ENCODE measurements at regions not wholly inside any gene's neighbourhood (a gene's known extent, or its start where the extent isn't known, plus 50 kb on each side); places are given as distances from the start of the nearest gene placed in this dataset.
"Not testable (repeated sequence)": the region's sequence is repeated elsewhere in the genome, so short reads cannot be mapped to it uniquely, and the experiment has no call there.

DNA sequence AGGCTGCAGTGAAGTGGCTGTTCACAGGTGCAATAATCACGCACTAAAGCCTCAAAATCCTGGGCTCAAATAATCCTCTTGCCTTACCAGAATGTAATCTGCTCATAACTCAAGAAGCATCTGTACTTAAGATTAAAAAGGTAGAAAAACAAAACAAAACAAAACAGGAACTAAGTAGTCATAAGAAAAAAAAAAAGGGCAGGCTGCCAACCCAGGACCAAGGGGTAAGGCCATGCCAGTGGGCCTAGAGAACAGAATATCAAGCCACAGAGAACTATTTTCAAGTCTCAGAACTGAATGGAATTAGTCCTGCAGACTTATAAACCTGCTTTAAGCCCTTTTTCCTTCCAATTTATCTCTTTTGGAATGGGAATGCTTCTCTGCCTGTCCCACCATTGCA, 64.8 kb upstream of the TBC1D3K start:
- no peak for ATAC-seq

GRCh38 chr17:37858391-37858790, 65.8 kb upstream of the TBC1D3K start:
- not testable (repeated sequence) for ATAC-seq

DNA sequence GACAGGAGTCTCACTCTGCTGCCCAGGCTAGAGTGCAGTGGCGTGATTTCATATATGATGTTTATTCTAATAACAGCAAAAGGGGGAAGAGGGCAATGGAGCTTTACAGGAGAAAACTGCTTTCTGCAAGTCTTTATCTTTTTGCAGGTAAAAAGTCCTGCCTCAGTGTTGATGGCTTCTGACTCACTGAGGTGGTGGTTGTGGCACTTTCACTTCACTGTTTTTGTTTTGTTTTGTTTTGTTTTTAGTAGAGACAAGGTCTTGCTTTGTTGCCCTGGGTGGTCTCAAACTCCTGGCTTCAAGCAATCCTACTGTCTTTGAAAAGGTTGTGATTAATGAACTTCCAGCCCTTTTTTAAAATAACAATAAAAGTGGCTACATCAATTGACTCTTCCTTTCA, 68.0 kb upstream of the TBC1D3K start:
- no peak for ATAC-seq

DNA sequence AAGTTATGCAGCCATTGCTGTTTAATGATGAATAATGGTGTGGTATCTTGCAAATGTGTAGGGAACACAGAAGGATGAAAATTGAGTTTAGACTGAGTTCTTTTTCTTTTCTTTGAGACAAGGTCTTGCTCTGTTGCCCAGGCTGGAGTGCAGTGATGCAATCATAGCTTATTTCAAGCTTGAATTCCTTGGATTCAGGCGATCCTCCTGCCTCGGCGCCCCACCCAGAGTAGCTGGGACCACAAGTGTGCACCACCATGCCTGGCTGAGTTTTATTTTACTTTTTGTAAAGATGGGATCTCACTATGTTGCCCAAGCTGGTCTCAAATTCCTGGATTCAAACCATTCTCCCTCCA, 74.6 kb upstream of the TBC1D3K start:
- no peak for ATAC-seq

- peak; percentile 85 to 86 for ATAC-seq
These were observed 75.3 kb upstream of the TBC1D3K start for GRCh38 chr17:37848690-37849616.

DNA sequence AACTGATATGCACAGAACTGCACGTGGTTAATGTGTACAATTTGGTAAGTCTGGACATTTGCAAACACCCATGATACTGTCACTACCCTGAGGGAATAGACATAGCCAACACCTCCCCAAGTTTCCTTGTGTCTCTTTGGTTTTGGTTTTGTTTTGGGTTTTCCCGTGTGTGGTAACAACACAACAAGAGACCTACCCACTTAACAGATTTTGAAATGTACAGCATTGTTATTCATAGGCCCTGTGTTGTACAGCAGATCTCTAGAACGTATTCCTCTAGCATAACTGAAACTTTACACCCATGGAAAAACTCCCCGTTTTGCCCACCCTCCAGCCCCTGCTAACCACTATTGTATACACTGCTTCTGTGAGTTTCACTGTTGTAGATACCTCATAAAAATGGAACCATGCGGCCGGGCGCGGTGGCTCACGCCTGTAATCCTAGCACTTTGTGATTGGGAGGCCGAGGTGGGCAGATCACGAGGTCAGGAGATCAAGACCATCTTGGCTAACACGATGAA, 76.3 kb upstream of the TBC1D3K start:
- no peak for ATAC-seq

DNA sequence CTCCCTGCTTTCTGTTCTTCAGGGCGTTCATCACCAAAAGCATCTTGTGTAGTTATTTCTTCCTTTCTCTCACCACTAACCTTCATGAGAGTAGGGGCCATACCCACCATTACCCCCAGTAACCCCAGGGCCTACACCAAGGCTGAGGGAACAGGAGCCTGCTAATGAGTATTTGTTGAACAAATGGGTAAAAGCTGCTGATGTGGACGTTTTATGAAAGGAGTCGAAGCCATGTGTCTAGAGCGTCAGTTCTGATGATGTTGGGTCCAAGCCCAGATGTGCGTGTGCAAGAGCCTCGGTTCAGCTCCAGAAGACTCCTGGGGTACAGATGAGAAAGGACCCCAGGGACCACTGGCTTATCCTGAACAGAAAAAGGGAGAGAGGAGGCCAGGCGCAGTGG, 77.1 kb upstream of the TBC1D3K start:
- ATAC-seq: no peak

DNA sequence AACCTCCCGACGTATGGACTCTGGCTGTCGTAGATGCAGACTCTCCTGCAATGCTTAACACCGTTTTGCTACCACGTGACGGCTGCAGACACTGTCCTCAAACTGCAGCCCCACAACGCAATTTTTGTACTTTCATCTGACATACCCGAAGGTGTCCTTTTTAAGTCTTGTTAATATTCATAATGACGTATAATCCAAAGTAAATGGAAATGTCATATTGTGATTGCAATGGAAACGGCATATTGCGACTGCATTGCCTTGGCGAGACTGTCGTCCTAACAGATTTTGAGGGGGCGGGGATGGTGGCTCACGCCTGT, 79.3 kb upstream of the TBC1D3K start:
- no peak for ATAC-seq

GRCh38 chr17:37844158-37844976, 79.8 kb upstream of the TBC1D3K start:
- ATAC-seq: peak; percentile 55 to 67

DNA sequence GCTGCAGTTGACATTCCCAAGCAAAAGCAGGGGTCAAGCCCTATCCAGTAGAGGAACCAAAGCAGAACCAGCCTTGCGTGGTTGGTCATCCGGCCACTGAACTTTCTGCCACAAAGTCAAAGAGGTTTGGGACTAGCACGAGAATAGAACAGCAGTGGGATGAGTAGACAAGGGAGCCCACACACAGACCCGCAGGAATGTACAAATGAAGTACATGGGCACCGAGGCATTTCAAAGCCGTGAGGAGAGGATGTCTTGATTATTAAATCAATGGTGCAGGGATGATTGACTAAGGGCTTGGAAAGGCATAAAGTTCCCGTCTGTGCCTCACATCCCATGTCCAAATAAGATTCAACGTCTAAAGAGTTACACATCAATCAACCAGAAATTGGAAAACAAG, 81.8 kb upstream of the TBC1D3K start:
- no peak for ATAC-seq

DNA sequence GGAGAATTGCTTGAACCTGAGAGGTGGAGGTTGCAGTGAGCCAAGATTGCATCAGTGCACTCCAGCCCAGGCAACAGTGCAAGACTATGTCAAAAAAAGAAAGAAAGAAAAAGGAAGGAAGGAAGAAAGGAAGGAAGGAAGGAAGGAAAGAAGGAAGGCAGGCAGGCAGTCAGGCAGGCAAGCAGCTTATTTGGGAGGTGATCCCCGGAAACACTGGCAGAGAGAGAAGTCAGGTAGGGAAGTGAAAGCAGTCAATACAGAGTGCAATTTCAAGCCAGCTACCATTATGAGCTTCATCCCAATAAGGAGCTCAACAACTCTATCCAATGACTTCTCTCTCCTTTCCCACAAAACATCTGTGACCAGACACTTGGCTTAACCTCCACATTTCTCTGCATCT, 83.0 kb upstream of the TBC1D3K start:
- no peak for ATAC-seq

DNA sequence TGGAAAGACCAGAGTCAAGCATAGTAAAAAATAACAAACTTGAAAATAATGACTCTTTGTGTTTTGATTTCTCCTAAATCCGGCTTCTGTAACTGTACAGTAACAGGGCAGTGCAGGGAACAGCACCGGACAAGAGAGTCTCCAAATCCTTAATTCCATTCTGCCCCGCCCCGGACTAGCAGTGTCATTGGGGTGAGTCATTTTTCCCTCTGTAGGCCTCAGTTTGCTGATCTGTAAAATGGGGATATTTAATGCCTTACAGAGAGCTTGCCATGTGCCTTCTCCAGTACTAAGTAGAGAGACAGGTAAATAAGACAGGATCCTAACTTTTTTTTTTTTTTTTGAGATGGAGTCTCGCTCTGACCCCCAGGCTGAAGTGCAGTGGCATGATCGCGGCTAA, 83.6 kb upstream of the TBC1D3K start:
- no peak for ATAC-seq

- ATAC-seq: no peak
These were observed 84.8 kb upstream of the TBC1D3K start for GRCh38 chr17:37839196-37839978.

- no peak for ATAC-seq
These were observed 85.9 kb upstream of the TBC1D3K start for GRCh38 chr17:37838276-37838675.

GRCh38 chr17:37836593-37836992, 87.6 kb upstream of the TBC1D3K start:
- ATAC-seq: no peak

- no peak for ATAC-seq
These were observed 89.3 kb upstream of the HNF1B start for GRCh38 chr17:37834168-37834567.

GRCh38 chr17:37833237-37833859, 88.5 kb upstream of the HNF1B start:
- peak; percentile 36 to 58 for ATAC-seq

DNA sequence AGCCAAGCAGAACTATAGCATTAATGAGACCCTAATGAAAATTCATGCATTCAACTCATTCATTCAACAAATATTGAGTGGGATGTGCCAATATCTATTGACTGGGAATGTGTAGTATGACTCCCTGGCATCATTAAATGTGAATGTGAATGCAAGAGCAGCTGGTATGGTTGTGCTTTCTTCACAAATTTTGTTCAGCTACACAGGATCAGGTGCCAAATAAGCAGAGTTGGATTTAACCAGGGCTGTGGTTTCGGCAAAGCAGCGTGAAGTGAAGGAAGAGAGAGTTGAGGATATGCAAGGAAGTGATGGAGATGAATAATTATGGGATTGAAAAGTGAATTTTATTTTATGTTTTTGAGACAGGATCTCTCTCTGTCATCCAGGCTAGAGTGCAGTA, 87.1 kb upstream of the HNF1B start:
- no peak for ATAC-seq

- ATAC-seq: no peak
These were observed 86.6 kb upstream of the HNF1B start for GRCh38 chr17:37831492-37831891.

DNA sequence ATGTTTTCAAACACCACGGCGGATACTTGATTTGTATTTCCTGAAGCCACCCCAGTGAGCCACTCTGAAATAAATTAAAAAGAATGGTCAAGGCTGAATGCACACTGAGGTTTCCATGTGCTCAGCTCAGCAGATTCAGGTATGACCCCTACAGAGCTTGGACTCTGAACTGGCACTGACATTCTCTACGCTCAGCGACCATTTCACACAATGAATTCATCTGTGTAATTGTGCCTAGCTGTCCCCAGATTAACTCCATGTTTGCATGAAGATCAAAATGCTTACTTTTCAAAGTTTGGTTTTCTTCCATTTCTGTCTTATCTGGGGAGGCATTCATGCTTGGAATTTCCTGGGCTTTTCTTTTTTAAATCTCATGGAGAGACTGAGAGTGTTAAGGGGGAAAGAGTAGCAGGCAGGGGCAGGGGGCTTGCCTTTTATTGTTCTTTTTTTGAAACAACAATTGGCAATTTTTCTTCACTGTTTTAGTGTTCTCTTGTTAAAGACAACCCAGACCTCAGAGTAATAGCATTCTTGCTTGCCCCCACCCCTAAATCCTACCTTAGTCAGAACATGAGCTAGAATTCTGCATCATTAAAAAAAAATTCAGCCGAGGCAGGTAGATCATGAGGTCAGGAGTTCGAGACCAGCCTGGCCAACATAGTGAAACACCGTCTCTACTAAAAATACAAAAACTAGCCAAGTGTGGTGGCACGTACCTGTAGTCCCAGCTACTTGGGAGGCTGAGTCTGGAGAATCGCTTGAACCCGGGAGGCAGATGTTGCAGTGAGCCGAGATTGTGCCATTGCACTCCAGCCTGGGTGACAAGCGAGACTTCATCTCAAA, 85.5 kb upstream of the HNF1B start:
- no peak for ATAC-seq

DNA sequence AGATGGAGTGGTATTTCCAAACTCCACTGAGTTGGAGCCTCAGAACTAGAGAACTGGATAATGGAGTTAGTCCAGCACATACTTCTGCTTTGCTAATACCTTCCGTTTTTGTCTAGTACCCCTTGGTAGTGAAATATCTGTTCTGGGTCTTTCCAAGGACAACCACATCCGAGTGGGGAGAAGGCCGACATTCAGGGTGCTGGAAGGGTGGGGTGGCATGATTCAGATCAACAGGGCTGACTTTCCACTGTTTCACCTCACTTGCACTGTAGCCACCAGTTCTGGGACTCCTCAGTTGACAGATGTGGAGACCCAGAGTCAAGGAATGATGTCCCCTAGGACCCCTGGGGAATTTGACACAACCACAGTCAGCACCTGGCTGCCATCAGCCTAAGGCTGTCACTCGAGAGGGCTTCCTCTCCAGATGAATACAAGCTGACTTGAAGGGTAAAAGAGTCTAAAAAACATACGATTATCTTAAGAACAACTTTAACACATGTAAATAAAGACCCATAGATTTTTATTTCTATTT, 84.8 kb upstream of the HNF1B start:
- peak in 1 of 2 donors; percentile 50 for ATAC-seq

All from activated CD4-positive, CD25-positive, alpha-beta regulatory T cell treated with anti-CD3 and anti-CD28 coated beads, Interleukin-2, amount 50 U/mL, for 24 hours (primary cell).